ENCODE measurements at regions not wholly inside any gene's neighbourhood (a gene's known extent, or its start where the extent isn't known, plus 50 kb on each side); places are given as distances from the start of the nearest gene placed in this dataset.

DNA sequence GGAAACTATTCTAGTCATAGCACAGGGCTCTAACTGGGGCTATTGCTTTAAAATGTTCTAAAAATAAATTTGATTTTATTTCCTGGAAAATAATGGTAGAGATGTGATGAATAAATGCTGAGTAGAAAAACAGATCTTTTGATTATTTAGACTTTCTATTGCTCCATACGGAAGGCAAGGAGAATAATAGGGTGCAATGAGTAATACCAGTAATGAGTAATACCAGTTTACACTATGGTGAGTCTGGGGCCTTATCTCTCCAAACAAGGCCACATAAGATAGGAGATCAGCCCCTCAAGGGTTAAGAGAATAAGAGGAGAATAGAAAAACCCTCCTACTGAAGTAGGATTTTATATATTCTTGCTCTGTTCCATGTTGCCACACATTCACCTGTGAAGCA, 390.4 kb downstream of the KLF5 start:
- TF ChIP-seq, protein P1, sequence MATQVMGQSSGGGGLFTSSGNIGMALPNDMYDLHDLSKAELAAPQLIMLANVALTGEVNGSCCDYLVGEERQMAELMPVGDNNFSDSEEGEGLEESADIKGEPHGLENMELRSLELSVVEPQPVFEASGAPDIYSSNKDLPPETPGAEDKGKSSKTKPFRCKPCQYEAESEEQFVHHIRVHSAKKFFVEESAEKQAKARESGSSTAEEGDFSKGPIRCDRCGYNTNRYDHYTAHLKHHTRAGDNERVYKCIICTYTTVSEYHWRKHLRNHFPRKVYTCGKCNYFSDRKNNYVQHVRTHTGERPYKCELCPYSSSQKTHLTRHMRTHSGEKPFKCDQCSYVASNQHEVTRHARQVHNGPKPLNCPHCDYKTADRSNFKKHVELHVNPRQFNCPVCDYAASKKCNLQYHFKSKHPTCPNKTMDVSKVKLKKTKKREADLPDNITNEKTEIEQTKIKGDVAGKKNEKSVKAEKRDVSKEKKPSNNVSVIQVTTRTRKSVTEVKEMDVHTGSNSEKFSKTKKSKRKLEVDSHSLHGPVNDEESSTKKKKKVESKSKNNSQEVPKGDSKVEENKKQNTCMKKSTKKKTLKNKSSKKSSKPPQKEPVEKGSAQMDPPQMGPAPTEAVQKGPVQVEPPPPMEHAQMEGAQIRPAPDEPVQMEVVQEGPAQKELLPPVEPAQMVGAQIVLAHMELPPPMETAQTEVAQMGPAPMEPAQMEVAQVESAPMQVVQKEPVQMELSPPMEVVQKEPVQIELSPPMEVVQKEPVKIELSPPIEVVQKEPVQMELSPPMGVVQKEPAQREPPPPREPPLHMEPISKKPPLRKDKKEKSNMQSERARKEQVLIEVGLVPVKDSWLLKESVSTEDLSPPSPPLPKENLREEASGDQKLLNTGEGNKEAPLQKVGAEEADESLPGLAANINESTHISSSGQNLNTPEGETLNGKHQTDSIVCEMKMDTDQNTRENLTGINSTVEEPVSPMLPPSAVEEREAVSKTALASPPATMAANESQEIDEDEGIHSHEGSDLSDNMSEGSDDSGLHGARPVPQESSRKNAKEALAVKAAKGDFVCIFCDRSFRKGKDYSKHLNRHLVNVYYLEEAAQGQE (IDR thresholded peaks at IDR 0.05; ENCODE audit: borderline replicate concordance), result no peak
- TF ChIP-seq POLR2AphosphoS5 (IDR thresholded peaks at IDR 0.05) (no peak), CTCF (IDR thresholded peaks at IDR 0.05; ENCODE audit: poor library complexity, severe bottlenecking) (no peak), RAD21 (conservative IDR thresholded peaks at IDR 0.05) (no peak), EZH2 (IDR thresholded peaks at IDR 0.05; ENCODE audit: borderline replicate concordance, insufficient read depth, low read length, poor library complexity, severe bottlenecking) (no peak)

Measured in neural cell (in vitro differentiated cells).